ENCODE measurements at regions not wholly inside any gene's neighbourhood (a gene's known extent, or its start where the extent isn't known, plus 50 kb on each side); places are given as distances from the start of the nearest gene placed in this dataset.

- ChIA-PET POLR2A (no interaction called here), RAD21 (ENCODE audit: unreplicated experiment) (interaction anchor here (1.6 kb wide), 1 partner anchor 46 kb away, joined by 5 read pairs; no protein-coding TSS in a partner anchor), CTCF (interaction anchor here (1.0 to 2.0 kb wide), 4 partner anchors 11 to 91 kb away, joined by 3 to 8 read pairs (median 4); no protein-coding TSS in a partner anchor), SMC1A (ENCODE audit: uncharacterized antibody, unreplicated experiment) (no interaction called here)
- H3K27me3 ChIP-seq (replicated peaks in 1 of 2; ENCODE audit: control insufficient read depth in 2 of 2, insufficient read depth in 2 of 2, low read length in 1 of 2) = no peaks in the 10 kb centered on the region
- BruUV-seq (replicated peaks) = no TSS peak
- ATAC-seq (no peak), FAIRE-seq (no peak), DNase-seq (ENCODE audit: low read depth, low spot score) (no peak)
- in situ Hi-C loops (cut with MboI) (no loop called here), intact Hi-C loops (cut with micrococcal nuclease; ENCODE audit: unreplicated experiment) (no loop called here)
- WGBS (ENCODE audit: insufficient coverage, insufficient replicate concordance, low lambda C conversion rate, missing lambda C conversion rate) = 46% methylated on average over 2 of the region's 2 CpGs
- no peaks in the 10 kb centered on the region for H4K20me1 ChIP-seq (ENCODE audit: control insufficient read depth, insufficient read depth)
- H3K4me3 ChIP-seq = no peak overlapping the region
- H3K27ac ChIP-seq (ENCODE audit: control insufficient read depth, insufficient read depth) = no peak overlapping the region
- H3K4me1 ChIP-seq (ENCODE audit: control insufficient read depth, insufficient read depth, low read length) = peaks cover 9% of the 10 kb centered on the region
- H3K36me3 ChIP-seq (ENCODE audit: control insufficient read depth in 2 of 2, insufficient read depth in 2 of 2, low read length in 1 of 2) = no peaks in the 10 kb centered on the region
- H3K4me2 ChIP-seq (ENCODE audit: control insufficient read depth, insufficient read depth) = no peak overlapping the region
- H3K79me2 ChIP-seq (ENCODE audit: control insufficient read depth, insufficient read depth, low read length) = no peaks in the 10 kb centered on the region
- TF ChIP-seq DPF2 (IDR thresholded peaks at IDR 0.05) (no peak), RUNX3 (IDR thresholded peaks at IDR 0.05; ENCODE audit: low read length) (no peak), RAD51 (IDR thresholded peaks at IDR 0.05) (no peak)
- H2AFZ ChIP-seq (ENCODE audit: control insufficient read depth, low read depth, low read length) = no peak overlapping the region
- no peaks in the 10 kb centered on the region for H3K9me3 ChIP-seq (replicated peaks; ENCODE audit: control insufficient read depth, insufficient read depth, low read length)
- H3K9ac ChIP-seq (ENCODE audit: control insufficient read depth, insufficient read depth, low read length) = no peak overlapping the region
Measured at GRCh38 chr7:32256811-32257210, 186.6 kb upstream of the PDE1C start.

- Histone ChIP-seq H3K27me3 (replicated peaks in 1 of 2; ENCODE audit: control insufficient read depth in 2 of 2, insufficient read depth in 2 of 2, low read length in 1 of 2) (no peaks in the 10 kb centered on the region), H3K4me2 (ENCODE audit: control insufficient read depth, insufficient read depth) (no peak overlapping the region), H3K27ac (ENCODE audit: control insufficient read depth, insufficient read depth) (no peak overlapping the region), H3K4me1 (ENCODE audit: control insufficient read depth, insufficient read depth, low read length) (peaks cover 9% of the 10 kb centered on the region), H3K36me3 (ENCODE audit: control insufficient read depth in 2 of 2, insufficient read depth in 2 of 2, low read length in 1 of 2) (no peaks in the 10 kb centered on the region), H3K79me2 (ENCODE audit: control insufficient read depth, insufficient read depth, low read length) (no peaks in the 10 kb centered on the region), H2AFZ (ENCODE audit: control insufficient read depth, low read depth, low read length) (no peak overlapping the region), H3K4me3 (no peak overlapping the region), H3K9ac (ENCODE audit: control insufficient read depth, insufficient read depth, low read length) (no peak overlapping the region), H4K20me1 (ENCODE audit: control insufficient read depth, insufficient read depth) (no peaks in the 10 kb centered on the region), H3K9me3 (replicated peaks; ENCODE audit: control insufficient read depth, insufficient read depth, low read length) (no peaks in the 10 kb centered on the region)
- intact Hi-C loops (cut with micrococcal nuclease; ENCODE audit: unreplicated experiment) (no loop called here), in situ Hi-C loops (cut with MboI) (no loop called here)
- FAIRE-seq (no peak), DNase-seq (ENCODE audit: low read depth, low spot score) (no peak), ATAC-seq (no peak)
- BruUV-seq (replicated peaks) = no TSS peak
- SMC1A ChIA-PET (ENCODE audit: uncharacterized antibody, unreplicated experiment) = interaction anchor here (0.7 to 1.5 kb wide), 2 partner anchors 11 to 45 kb away, joined by 3 to 5 read pairs; no protein-coding TSS in a partner anchor
- TF ChIP-seq SUZ12 (IDR thresholded peaks at IDR 0.05; ENCODE audit: unreplicated experiment) (no peak), PAX5 (IDR thresholded peaks at IDR 0.05; ENCODE audit: borderline replicate concordance, low read depth, low read length) (no peak), EP300 (IDR thresholded peaks at IDR 0.05; ENCODE audit: borderline replicate concordance in 1 of 2, control insufficient read depth in 1 of 2, low read depth in 2 of 2, low read length in 2 of 2) (no peak), ESRRA (IDR thresholded peaks at IDR 0.05; ENCODE audit: low read length) (no peak), IKZF1 (conservative IDR thresholded peaks at IDR 0.05) (no peak), MEF2A (IDR thresholded peaks at IDR 0.05; ENCODE audit: insufficient read depth, low read depth, low read length) (no peak), CEBPB (IDR thresholded peaks at IDR 0.05; ENCODE audit: borderline replicate concordance in 1 of 2, low read depth in 2 of 2, low read length in 2 of 2) (no peak), RB1 (IDR thresholded peaks at IDR 0.05; ENCODE audit: borderline replicate concordance) (no peak)
- TF ChIP-seq, protein P1, sequence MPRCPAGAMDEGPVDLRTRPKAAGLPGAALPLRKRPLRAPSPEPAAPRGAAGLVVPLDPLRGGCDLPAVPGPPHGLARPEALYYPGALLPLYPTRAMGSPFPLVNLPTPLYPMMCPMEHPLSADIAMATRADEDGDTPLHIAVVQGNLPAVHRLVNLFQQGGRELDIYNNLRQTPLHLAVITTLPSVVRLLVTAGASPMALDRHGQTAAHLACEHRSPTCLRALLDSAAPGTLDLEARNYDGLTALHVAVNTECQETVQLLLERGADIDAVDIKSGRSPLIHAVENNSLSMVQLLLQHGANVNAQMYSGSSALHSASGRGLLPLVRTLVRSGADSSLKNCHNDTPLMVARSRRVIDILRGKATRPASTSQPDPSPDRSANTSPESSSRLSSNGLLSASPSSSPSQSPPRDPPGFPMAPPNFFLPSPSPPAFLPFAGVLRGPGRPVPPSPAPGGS (IDR thresholded peaks at IDR 0.05; ENCODE audit: borderline replicate concordance, insufficient read depth, low read depth, low read length, poor library complexity, severe bottlenecking) = no peak
- POLR2A ChIA-PET = no interaction called here
- CTCF ChIA-PET = interaction anchor here (1.0 to 2.0 kb wide), 5 partner anchors 10 to 91 kb away, joined by 3 to 8 read pairs (median 4); no protein-coding TSS in a partner anchor
- RAD21 ChIA-PET (ENCODE audit: unreplicated experiment) = interaction anchor here (0.9 to 1.6 kb wide), 2 partner anchors 45 to 91 kb away, joined by 3 to 5 read pairs; no protein-coding TSS in a partner anchor
- 8% methylated on average over 2 of the region's 2 CpGs for WGBS (ENCODE audit: insufficient coverage, insufficient replicate concordance, low lambda C conversion rate, missing lambda C conversion rate)
Measured at GRCh38 chr7:32256376-32256775, 186.2 kb upstream of the PDE1C start.
